GM12875 (cell line): ENCODE measurements at regions not wholly inside any gene's neighbourhood (a gene's known extent, or its start where the extent isn't known, plus 50 kb on each side); places are given as distances from the start of the nearest gene placed in this dataset.

Source experiments
- H3K4me3 ChIP-seq: one replicate; pipeline ENCODE4 v1.5.1; 2011; ENCODE audit warnings: low read depth, low read length, control low read depth
- CTCF ChIP-seq: IDR thresholded peaks from 2 replicates; pipeline ENCODE4 v1.5.1; 2011; ENCODE audit warnings: low read depth, mild to moderate bottlenecking, control low read depth, inconsistent platforms, low read length, moderate library complexity, borderline replicate concordance; ENCODE audit not compliant: insufficient read depth

GRCh38 chr11:119970555-119971304, 167.2 kb downstream of the TRIM29 start:
- TF ChIP-seq CTCF, result no peak
- no peak overlapping the region for H3K4me3 ChIP-seq

- TF ChIP-seq CTCF, result no peak
Observed at GRCh38 chr11:119964136-119965025, 173.5 kb downstream of the TRIM29 start.

GRCh38 chr11:119957951-119958350, 180.0 kb downstream of the TRIM29 start:
- H3K4me3 ChIP-seq, result no peak overlapping the region
- TF ChIP-seq CTCF, result no peak

More at GRCh38 chr11:119964136-119965025, 173.5 kb downstream of the TRIM29 start:
- H3K4me3 ChIP-seq, result no peak overlapping the region

GRCh38 chr11:119952441-119952840, 185.5 kb downstream of the TRIM29 start:
- H3K4me3 ChIP-seq, result no peak overlapping the region
- no peak for TF ChIP-seq CTCF

GRCh38 chr11:119943298-119943655, 194.6 kb downstream of the TRIM29 start:
- no peak for TF ChIP-seq CTCF
- no peak overlapping the region for H3K4me3 ChIP-seq

GRCh38 chr11:119942583-119943297, 195.2 kb downstream of the TRIM29 start:
- TF ChIP-seq CTCF, result no peak
- H3K4me3 ChIP-seq, result no peak overlapping the region
